Right atrium auricular region (tissue), 2 donors: ENCODE measurements at regions not wholly inside any gene's neighbourhood (a gene's known extent, or its start where the extent isn't known, plus 50 kb on each side); places are given as distances from the start of the nearest gene placed in this dataset.
"Not testable (repeated sequence)": the region's sequence is repeated elsewhere in the genome, so short reads cannot be mapped to it uniquely, and the experiment has no call there.

ENCODE experiments used
- DNase-seq: peaks from one replicate; pipeline ENCODE4 v3.0.0-alpha.2; 2019; ENCODE audit warnings: low spot score
- H3K27ac ChIP-seq, 2 donors: fragments of 200-600 bp; sonication (generic); 1 replicate in 1 of 2; 2 replicates in 1 of 2; pipeline ENCODE4 v1.5.1; 2016 to 2019
- H3K27me3 ChIP-seq, 2 donors: fragments of 200-600 bp; sonication (generic); one replicate each; pipeline versions ENCODE4 v1.5.1 to v1.6.0; 2017 to 2019
- H3K36me3 ChIP-seq: fragments of 200-600 bp; sonication (generic); one replicate; pipeline ENCODE4 v1.5.1; 2016
- H3K4me1 ChIP-seq, 2 donors: fragments of 200-600 bp; sonication (generic); one replicate each; pipeline versions ENCODE4 v1.5.1 to v1.6.0; 2017 to 2019
- H3K4me3 ChIP-seq, 2 donors: fragments of 200-600 bp; sonication (generic); 1 replicate in 1 of 2; 2 replicates in 1 of 2; pipeline ENCODE4 v1.5.1; 2017 to 2019; ENCODE audit warnings: mild to moderate bottlenecking in 1 of 2, moderate library complexity in 1 of 2
- H3K9me3 ChIP-seq, 2 donors: fragments of 200-600 bp; sonication (generic); one replicate each; pipeline ENCODE4 v1.5.1; 2019

DNA sequence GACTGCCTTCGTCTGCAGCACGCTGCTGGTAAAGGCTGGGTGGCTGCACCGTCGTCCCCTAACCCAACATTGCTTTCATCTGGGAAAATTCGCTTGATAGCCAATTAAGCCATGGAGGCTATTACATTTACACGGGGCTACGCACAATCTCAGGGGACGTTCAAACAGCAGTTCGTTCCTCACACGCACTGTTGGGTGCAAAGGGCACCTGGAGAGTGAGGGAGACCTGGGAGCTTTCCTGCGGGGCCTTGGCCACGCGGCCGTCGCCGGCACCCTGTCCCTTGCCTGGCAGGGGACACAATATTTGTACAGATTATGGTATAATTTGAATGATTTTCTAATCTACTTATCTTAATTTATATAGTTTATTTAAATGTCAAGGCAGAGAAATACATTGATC, 76.2 kb upstream of the AGAP9 start:
- not testable (repeated sequence) for H3K9me3 ChIP-seq, DNase-seq, H3K4me3 ChIP-seq, H3K36me3 ChIP-seq, H3K27ac ChIP-seq, H3K4me1 ChIP-seq, H3K27me3 ChIP-seq

DNA sequence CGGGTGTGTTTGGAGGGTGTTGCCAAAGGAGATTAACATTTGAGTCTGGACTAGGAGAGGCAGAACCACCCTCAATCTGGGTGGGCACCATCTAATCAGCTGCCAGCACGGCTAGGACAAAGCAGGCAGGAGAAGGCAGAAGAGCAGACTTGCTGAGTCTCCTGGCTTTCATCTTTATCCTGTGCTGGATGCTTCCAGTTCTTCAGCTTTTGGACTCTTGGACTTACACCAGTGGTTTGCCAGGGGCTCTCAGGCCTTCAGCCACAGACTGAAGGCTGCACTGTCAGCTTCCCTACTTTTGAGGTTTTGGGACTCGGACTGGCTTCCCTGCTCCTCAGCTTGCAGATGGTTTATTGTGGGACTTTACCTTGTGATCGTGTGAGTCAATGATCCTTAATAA, 70.4 kb upstream of the AGAP9 start:
- not testable (repeated sequence) for H3K27me3 ChIP-seq, H3K4me3 ChIP-seq, H3K27ac ChIP-seq, DNase-seq, H3K4me1 ChIP-seq, H3K9me3 ChIP-seq, H3K36me3 ChIP-seq

DNA sequence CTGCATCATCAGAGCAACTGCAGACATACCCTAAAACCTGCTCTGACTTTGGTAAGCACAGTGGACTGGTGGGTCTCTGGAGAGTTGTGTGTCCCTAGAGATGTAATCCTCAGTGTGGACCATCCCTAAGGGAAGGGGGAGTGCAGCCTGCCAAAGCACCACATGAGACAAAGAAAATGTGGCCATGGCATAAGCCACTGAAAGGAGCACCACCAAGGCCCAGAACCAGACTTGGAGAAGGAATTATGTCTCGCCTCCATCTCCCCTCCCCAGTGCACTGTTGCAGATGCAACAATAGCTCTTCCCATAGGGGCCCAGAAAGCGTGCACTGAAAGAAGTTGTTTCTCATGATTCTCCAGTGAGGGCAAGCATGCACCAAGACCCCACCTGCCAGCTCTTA, 69.7 kb upstream of the AGAP9 start:
- H3K36me3 ChIP-seq, H3K27ac ChIP-seq, H3K9me3 ChIP-seq, H3K4me1 ChIP-seq, H3K27me3 ChIP-seq, DNase-seq, H3K4me3 ChIP-seq: not testable (repeated sequence)

DNA sequence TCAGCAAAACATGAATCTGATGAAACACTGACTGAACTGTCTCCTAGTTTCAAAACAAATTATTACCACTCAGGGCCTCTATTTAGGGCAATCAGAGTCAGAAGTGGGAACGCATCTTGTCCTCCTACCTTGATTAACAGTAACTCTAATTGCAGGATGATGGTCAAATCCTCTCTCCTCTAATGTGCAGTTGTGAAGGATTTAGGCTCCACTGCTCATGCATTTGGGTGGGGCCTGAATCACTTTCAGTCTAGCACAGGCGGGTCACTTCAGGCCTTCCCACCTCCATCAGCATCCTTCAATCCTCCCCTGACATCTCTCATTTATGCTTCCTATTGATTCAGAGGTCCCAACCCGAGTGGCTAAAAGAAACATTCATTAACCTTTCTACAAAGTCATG, 67.5 kb upstream of the AGAP9 start:
- not testable (repeated sequence) for H3K9me3 ChIP-seq, H3K36me3 ChIP-seq, H3K4me1 ChIP-seq, H3K4me3 ChIP-seq, H3K27ac ChIP-seq, DNase-seq, H3K27me3 ChIP-seq

DNA sequence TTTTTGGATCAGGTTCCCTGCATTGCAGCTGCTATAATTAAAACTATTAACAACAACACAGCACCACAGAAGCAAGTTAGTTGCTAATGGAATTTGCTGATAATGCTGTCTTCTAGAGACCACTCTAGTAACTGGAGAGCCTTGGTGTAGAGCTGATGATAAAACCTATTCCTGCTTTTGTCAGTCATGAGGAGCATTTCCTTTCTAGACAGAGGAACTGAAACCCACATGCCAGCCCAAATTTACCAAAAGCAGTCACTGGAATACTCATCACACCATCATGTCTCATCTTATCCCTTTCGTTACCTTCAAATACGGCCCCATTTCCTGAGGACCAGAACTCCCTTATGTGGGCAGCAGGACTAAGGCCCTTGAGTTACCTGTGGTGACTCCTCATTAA, 67.1 kb upstream of the AGAP9 start:
- not testable (repeated sequence) for H3K27ac ChIP-seq, DNase-seq, H3K4me3 ChIP-seq

DNA sequence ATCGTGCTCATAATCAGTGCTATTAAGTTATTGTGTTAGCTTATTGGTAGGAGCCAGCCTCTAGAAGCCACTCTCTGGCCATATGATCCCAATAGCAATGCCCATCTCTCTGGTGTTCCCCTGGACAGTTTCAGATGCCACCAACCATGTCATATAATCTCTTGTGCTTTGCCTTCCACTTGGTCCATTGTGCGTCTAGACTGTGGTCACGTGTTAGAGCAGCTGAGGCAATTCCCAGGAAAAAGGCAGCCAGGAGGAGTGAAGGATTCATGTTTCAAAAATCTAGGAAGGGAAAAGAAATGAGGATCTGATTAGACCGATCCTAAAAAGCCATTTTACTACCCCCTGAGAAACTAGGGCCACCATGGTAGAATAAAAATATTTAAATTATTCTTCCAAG, 58.6 kb upstream of the AGAP9 start:
- H3K9me3 ChIP-seq, H3K4me1 ChIP-seq, H3K27me3 ChIP-seq, DNase-seq, H3K36me3 ChIP-seq, H3K4me3 ChIP-seq, H3K27ac ChIP-seq: not testable (repeated sequence)

More for the DNA sequence above, 67.1 kb upstream of the AGAP9 start:
- not testable (repeated sequence) for H3K36me3 ChIP-seq, H3K4me1 ChIP-seq, H3K27me3 ChIP-seq, H3K9me3 ChIP-seq

DNA sequence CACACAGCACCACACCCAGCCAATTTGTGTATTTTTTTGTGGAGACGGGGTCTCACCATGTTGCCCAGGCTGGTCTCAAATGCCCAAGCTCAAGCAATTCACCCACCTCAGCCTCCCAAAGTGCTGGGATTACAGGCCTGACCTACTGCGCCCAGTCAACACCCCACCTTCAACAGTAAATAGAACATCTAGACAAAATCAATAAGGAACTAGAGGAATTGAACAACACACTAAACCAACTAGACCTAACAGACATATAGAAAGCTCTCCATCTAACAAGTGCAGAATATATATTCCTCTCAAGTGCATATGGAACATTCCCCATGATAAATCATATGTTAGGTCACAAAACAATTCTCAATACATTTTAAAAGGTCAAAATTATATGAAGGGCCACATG, 56.6 kb upstream of the AGAP9 start:
- not testable (repeated sequence) for H3K27me3 ChIP-seq, H3K9me3 ChIP-seq, H3K36me3 ChIP-seq, DNase-seq, H3K4me3 ChIP-seq, H3K27ac ChIP-seq, H3K4me1 ChIP-seq

DNA sequence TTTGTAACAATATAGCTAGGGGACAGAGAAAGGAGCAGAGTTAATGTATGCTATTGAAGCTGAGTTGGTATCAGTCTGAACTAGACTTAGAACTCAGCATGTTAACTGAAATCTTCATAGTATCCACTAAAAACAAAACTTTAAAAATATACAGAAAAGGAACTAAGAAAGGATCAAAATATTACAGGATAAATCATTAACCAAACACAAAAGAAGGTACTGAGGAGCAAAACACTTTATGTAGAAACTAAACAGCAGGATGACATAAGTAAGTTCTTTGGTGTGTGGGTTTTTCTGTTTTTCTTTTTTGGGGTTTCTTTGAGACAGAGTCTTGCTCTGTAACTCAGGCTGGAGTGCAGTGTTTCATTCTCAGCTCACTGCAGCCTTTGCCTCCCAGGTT, 55.1 kb upstream of the AGAP9 start:
- H3K9me3 ChIP-seq, DNase-seq, H3K4me1 ChIP-seq, H3K4me3 ChIP-seq, H3K36me3 ChIP-seq, H3K27ac ChIP-seq, H3K27me3 ChIP-seq: not testable (repeated sequence)
